Neural crest cell (in vitro differentiated cells): ENCODE measurements at regions not wholly inside any gene's neighbourhood (a gene's known extent, or its start where the extent isn't known, plus 50 kb on each side); places are given as distances from the start of the nearest gene placed in this dataset.

Experiments used
- DNase-seq: peaks from one replicate; pipeline ENCODE4 v3.0.0; 2021; ENCODE audit warnings: low read depth, mixed read lengths, low spot score
- H3K27ac Mint-ChIP-seq: one replicate; pipeline ENCODE4 v1.8.0; 2021; ENCODE audit warnings: mild to moderate bottlenecking, mixed read lengths; ENCODE audit not compliant: unreplicated experiment
- H3K27me3 Mint-ChIP-seq: 2 replicates; pipeline ENCODE4 v1.8.0; 2021; ENCODE audit warnings: low read depth, mild to moderate bottlenecking, mixed read lengths
- H3K36me3 Mint-ChIP-seq: 2 replicates; pipeline ENCODE4 v1.8.0; 2021; ENCODE audit warnings: low read depth, mild to moderate bottlenecking, mixed read lengths
- H3K4me1 Mint-ChIP-seq: 2 replicates; pipeline ENCODE4 v1.8.0; 2021; ENCODE audit warnings: mixed read lengths
- H3K4me3 Mint-ChIP-seq: one replicate; pipeline ENCODE4 v1.8.0; 2021; ENCODE audit warnings: mild to moderate bottlenecking, mixed read lengths
- H3K9me3 Mint-ChIP-seq: 2 replicates; pipeline ENCODE4 v1.8.0; 2021; ENCODE audit warnings: mixed read lengths
- CTCF ChIP-seq: fragments of 200-600 bp; sonication (generic); conservative IDR thresholded peaks from 2 replicates; pipeline ENCODE4 v1.5.0; 2021; ENCODE audit warnings: antibody characterized with exemption, mild to moderate bottlenecking

GRCh38 chr20:43809206-43809819 is 82.5 kb upstream of the GTSF1L start:
- Mint-ChIP-seq H3K9me3 (peaks cover 13% of the 10 kb centered on the region), H3K4me3 (no peak overlapping the region), H3K4me1 (no peaks in the 10 kb centered on the region), H3K27me3 (no peaks in the 10 kb centered on the region), H3K36me3 (peaks cover 7% of the 10 kb centered on the region), H3K27ac (no peak overlapping the region)
- no peak for TF ChIP-seq CTCF
- no peak for DNase-seq

GRCh38 chr20:43804781-43805180 is 78.0 kb upstream of the GTSF1L start:
- H3K4me1 Mint-ChIP-seq: no peaks in the 10 kb centered on the region
- H3K27ac Mint-ChIP-seq: no peak overlapping the region
- TF ChIP-seq CTCF: no peak
- DNase-seq: no peak
- peaks cover 3% of the 10 kb centered on the region for H3K27me3 Mint-ChIP-seq
- peaks cover 15% of the 10 kb centered on the region for H3K9me3 Mint-ChIP-seq
- peaks cover 7% of the 10 kb centered on the region for H3K36me3 Mint-ChIP-seq
- H3K4me3 Mint-ChIP-seq: no peak overlapping the region

GRCh38 chr20:43803276-43803675 is 76.5 kb upstream of the GTSF1L start:
- no peak overlapping the region for H3K4me3 Mint-ChIP-seq
- TF ChIP-seq CTCF: no peak
- peaks cover 5% of the 10 kb centered on the region for H3K27me3 Mint-ChIP-seq
- H3K36me3 Mint-ChIP-seq: peaks cover 2% of the 10 kb centered on the region
- no peak overlapping the region for H3K27ac Mint-ChIP-seq
- H3K4me1 Mint-ChIP-seq: peaks cover 6% of the 10 kb centered on the region
- no peak for DNase-seq
- peaks cover 11% of the 10 kb centered on the region for H3K9me3 Mint-ChIP-seq

- no peak for DNase-seq
- Mint-ChIP-seq H3K4me3 (no peak overlapping the region), H3K36me3 (no peaks in the 10 kb centered on the region), H3K27me3 (peaks cover 8% of the 10 kb centered on the region), H3K9me3 (peaks cover 13% of the 10 kb centered on the region), H3K4me1 (peaks cover 6% of the 10 kb centered on the region), H3K27ac (no peak overlapping the region)
- no peak for TF ChIP-seq CTCF
Measured at GRCh38 chr20:43800186-43800585, 73.4 kb upstream of the GTSF1L start.

- Mint-ChIP-seq H3K4me3 (no peak overlapping the region), H3K9me3 (peaks cover 13% of the 10 kb centered on the region), H3K36me3 (no peaks in the 10 kb centered on the region), H3K27me3 (peaks cover 10% of the 10 kb centered on the region), H3K27ac (peak overlapping the region; percentile 51), H3K4me1 (peaks cover 6% of the 10 kb centered on the region)
- DNase-seq: no peak
- TF ChIP-seq CTCF: no peak
Measured at GRCh38 chr20:43799741-43800140, 72.9 kb upstream of the GTSF1L start.
